ENCODE measurements at regions not wholly inside any gene's neighbourhood (a gene's known extent, or its start where the extent isn't known, plus 50 kb on each side); places are given as distances from the start of the nearest gene placed in this dataset.

DNA sequence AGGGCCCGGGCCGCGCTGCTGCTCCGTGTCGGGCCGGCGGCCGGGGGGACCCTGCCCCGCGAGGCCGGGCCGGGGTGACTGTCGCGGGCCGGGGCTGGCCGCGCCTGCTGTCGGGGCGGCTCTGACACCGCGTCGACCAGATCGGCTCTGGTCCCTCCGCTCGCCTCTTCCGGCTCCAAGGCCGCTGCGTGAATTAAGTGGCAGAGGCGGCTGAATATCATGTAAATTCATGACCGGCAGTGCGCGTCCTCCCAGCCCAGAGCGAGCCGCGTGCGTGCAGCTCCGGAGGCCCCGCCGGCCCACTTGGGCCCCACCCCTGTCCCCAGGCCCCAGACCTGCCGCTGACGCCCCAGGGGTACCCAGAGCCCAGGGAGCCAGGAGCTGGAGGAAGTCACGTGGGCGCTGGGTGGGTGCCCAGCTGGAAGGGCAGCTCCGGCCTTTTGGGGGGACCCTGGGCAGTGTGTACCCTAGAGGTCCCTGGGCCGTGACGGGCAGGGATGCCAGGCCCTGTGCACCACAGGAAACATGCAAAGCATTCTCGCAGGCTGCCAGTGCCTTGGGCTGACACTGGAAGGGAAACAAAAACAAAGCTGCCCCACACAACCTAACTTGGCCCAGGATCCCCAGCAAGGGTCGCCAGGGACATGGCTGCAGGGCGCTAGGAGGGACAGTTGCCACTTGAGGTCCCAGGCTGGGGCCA lies 584.0 kb upstream of the MKI67 start:
- no peak for DNase-seq (ENCODE audit: low read depth)

DNA sequence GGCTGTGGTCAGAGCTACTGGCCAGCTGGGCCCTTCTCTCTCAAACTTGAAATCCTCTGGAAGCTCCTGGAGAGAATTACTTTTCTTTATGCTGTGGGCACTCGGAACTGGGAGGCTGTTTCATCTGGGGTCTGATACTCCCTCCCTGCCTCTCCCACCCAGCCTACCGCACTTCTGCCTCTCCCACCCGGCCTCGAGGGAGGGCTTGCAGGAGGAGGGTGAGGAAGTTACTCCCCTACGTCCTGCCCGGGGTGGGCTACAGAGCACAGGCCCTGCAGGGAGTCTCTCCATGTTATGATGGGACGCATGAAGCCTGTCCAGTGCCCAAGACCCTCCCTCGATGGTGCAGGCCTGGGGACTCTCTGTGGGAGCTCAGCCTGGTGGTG lies 584.6 kb upstream of the MKI67 start:
- DNase-seq (ENCODE audit: low read depth) = no peak

DNA sequence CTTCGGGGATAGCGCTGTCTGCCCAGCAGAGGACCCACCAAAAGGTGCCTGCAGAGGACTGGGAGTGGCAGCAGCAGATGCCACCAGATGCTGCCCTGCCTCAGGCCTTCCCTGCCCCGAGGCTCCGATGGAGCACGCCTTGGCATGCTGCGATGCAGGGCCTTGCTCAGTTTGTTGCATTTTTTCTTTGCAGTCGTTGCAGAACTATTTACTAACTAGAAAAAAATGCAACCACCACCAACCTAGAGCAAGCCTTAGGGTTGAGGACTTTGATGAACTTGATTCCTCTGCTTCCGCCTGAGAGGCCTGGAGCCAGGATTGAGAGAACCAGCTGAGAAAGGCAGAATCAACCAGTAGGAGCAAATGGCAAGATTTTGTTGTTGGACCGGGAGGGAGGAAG lies 585.6 kb upstream of the MKI67 start:
- no peak for DNase-seq (ENCODE audit: low read depth)

DNA sequence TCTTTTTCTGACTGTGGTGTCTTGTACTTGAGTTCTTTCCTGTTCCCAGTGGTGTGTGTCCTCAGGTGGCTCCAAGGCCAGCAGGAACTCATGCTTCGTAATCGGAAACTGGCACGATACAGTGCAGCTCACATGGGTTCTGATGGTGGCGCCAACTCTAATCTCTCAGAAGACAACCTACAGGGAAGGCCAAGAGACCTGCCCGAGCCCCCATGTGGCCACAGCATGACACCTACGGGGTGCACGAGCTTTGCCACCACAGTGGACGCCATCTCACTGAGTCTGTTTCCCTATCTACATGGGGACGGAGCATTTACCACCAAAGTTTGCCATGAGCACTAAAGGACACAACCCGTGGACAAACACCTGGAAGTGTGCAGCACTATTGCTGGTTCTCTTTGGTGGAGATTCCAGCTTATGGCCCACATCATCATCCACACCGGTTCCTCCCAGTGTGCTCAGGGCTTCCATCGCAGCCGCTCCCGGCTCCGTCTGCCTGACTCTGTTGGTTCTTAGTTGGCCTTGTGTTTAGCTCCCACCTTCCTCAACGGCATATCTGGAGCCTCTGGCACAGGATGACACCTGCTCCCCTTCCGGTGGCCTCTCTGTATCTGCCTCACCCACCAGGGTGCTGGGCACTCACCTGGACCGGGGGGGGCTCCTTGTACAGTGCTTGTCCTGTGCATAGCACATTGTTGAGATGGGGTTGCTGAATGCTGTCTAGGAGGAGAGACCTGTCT lies 586.6 kb upstream of the MKI67 start:
- no peak for DNase-seq (ENCODE audit: low read depth)

DNA sequence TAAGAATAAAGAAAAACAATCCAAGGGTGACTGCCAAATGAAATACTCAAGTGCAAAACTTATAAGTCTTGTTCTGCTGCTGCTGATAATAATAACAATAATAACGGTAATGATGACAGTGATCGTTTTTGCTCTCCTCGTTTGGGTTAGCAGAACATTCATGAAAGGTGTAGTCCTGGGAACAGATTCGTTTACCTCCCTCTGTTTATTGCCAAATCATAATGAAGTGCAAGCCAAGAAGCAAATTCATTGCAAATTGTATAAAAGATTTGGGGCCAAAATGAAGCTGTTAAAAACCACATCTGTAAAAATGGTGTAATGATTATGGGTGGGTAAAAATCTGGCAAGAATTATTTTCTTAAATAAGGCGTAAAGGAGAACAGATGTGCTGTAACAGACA lies 587.2 kb upstream of the MKI67 start:
- DNase-seq (ENCODE audit: low read depth) = no peak

DNA sequence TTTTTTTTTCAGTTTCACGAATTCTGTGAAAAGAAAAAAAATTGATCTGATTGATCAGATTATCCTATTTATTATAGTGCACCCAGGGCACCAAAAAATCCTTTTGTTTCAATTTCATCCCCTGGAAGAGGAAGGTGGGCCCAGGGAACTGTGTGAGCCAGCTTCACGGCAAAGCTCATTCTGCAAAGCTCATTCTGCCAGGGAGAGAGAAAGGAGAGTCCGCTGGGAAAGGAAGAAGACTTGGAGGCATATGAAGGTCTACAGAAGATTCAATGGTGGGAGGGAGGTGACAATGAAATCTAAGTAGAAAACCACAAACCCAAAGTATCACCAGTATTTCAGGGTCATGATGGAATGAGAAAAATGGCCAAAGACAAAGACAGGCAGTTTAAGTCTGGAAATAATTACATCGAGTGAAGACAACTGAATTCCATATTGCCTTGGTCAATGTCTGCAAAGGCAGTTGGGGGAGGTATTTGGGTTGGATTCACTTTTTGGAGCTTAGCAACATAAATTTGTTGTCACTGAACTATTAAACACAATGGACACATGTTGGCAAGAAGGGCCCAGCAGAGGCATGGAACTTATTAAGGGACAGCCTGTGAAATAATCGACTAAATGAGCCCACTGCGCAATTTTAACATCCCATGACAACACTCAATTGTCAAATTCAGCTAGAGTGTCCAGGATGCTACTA lies 587.8 kb upstream of the MKI67 start:
- no peak for DNase-seq (ENCODE audit: low read depth)

DNA sequence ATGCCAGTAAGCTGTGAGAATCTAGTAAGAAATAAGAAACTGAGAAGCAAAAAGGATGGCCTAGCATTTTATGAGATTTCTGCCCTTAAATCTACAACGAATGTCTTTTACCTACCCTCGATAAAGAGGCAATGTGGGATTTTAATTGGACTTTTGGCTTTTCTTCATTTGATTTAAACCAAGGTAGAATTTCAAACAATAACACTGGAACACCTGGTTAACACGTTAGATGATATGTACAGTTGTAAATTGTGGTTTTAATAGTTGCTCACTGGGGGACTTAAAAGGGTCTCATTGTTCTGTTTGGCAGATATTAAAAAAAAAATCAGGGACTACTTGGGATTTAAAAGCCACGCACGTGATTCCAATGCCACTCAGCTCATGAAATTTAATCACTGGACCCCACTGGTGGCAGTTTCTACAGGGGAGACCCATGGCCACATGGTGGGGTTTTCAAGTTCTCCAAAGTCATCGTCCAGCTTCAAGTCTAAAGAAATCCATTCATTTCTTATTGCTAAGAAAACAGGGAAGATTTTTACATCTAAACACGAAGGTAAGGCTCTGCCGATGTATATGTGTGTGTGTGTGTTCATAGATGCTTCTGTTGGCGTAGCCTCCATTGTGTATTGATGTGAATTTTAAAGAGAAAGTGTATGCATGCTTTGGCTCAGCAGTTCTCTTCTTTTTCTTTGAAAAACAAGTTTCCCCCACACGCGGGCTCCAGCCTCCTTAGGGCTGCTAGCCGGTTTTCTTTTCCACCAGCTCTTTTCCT lies 588.6 kb upstream of the MKI67 start:
- DNase-seq (ENCODE audit: low read depth) = no peak

DNA sequence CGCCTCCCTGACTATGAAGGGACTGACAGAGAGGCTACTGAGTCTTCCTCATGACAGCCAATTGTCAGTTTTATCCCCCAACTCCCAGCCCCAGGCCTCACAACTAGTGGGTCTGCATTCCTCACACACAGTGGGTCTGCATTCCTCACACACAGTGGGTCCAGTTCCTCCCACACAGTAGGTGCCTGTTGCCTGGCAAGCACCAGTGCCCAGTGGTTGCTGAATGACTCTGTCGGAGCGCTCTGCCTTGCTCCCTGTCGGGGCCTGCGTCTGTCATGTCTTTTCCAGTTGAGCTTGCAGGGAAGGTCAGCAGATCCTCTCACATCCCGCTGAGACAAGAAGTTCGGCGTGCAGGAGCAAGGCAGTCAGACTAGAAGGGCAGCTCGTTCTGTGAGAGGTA lies 590.0 kb upstream of the MKI67 start:
- DNase-seq (ENCODE audit: low read depth) = no peak

DNA sequence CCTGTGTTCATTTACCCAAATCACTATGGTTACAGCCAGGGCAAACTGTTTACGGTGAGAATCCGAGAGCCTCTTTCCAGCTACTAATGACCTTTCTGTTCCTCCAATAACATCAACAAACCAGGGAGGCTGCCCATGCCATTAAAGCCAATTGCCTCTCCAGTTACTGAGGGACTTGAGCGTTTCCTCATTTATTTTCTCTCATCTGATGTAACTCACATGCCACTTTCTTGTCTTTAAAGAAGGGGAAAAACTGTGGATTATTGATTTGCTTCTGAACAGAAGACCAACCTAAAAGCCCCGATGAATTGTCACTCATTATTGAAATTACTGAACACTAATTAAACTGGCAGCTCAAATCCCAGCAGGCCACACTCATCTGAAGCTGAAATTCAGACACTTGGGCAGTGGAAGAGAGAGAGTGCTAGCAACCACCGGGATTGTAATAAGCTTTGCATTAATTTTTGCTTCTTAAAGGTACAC lies 595.8 kb upstream of the MKI67 start:
- DNase-seq (ENCODE audit: low read depth) = no peak

DNA sequence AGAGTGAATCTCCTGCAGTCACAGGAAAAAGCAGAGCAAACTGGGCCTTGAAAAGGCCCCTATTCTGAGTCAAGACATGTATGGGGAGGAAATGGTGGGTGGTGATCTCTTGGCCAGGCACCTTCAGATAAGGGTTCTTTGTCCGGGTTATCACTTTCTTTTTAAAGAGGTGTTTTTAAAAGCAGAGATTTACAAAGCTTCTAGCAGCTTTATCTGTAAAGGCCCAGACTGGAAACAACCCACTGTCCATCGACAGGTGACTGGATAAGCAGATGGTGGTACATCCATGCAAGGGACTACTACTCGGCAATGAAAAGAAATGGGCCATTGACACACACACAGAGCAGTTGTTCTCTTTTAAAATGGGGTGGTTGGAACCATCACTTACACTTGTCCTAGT lies 596.7 kb upstream of the MKI67 start:
- no peak for DNase-seq (ENCODE audit: low read depth)

DNA sequence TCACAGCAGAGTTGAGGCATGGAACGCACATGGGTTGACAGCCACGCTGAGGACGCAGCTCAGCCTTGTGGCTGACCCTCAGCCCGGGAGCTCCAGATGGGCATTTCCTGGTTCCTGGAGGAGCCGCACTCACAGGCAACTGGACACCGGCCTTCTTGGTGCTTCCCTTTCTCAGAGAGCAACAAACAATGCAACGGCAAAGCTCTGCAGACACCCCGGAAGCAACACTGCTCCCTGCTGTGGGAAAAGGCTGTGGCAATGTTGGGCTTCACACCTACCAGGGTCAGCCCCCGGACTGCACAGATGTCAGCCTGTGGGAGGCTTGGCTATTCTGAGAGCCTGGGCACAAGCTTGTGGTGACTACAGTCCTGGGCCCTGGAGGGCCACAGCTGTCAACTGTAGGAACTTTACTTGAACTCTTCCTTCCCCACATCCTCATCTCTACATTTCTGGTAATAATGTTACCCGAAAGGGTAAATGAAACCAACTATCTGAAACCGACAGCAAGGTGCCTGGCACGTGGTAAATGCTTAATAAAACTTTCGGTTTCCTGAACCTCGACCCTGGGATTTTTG lies 597.5 kb upstream of the MKI67 start:
- no peak for DNase-seq (ENCODE audit: low read depth)

DNA sequence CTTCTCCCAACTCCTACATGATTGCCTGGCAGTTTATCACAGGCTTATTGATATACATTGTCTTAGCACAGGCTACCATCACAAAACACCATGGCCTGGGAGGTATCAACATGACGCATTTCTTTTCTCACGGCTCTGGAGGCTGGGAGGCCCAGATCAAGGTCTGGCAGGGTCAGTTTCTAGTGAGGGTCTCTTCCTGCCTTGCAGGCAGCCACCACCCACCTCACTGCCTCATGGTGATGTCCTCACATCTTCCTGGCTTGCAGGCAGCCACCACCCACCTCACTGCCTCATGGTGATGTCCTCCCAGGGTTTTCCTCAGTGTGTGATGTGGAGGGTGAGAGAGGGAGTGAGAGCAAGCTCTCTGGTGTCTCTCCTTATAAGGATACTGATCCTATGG lies 599.3 kb upstream of the MKI67 start:
- DNase-seq (ENCODE audit: low read depth) = no peak

DNA sequence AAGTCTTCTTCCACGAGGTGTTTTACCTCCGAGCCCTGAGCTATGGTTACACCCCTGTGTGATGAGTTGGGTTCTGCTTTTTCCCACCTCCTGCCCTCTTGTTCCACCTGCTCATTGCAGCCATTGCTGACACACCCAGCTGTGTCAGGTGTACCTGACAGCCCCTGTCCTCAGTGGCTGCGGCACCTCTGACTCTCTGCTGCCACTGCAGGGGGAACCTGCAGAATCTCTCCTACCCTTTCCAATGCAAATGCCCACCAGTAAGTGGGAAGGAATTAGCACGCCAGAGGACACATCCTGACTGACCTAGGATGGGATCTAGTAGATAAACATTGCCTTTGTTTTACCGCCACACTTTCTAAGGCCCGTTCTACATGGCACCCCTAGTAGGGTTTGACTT lies 600.9 kb upstream of the MKI67 start:
- DNase-seq (ENCODE audit: low read depth) = no peak

DNA sequence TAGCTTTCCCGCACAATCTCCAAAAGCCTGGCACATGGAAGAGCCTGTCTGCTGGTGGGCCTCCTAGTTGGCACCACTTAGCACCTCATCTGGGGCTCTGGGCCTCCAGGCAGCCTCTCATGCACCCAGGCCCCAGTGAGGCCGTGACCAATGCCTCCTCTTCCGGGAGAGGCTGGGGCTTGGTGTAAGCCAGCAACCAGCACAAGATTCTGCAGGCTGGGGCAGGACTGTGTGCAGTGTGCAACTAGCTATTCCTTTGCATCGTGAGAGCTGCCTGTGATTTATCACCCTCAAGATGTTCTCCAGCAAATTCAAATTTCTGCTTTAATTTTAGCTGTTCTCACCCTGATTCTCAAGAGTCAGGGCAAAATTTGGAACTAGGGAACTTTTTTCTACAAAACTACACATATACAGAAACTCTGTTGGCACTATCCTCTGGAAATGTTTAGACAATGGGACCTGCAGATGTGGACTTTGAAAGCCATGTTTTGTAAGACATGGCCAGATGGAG lies 603.7 kb upstream of the MKI67 start:
- DNase-seq (ENCODE audit: low read depth) = no peak

DNA sequence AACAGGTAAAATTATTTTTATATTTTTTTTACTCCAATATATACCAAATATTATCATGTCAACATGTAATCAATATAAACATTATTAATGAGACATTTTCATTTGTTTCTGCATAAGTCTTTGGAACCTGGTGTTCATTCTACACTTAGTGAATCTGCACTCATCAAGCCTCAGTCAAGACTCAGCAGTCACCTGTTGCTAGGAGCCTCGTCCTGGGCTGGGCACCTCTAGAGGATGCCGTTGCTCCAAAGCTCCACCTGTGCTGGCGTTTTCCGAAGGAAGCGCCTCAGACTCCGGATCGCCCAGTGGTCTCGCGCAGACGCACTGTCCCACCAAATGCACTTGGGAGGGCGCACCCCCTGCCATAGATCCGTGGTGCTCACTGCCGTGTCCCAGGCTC lies 604.7 kb upstream of the MKI67 start:
- DNase-seq (ENCODE audit: low read depth) = no peak

DNA sequence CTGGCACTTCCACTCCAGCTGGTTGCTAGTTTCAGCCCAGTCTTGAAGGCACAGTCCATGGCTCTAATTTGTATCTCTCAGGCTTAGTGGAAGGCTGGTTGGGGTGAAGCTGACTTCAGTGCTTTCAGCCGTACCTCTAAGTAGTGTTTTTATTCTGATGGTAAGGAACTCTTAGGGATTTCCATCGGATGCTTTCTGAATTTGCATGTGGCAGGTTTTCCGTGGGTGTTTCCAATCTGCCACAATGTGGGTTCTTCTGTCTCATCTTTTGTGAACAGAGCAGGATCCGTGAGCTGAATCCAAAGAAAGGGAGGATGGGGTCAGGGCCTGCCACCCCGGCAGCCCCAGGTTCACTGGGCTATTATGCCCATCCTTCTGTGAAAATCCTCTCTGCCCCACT lies 607.9 kb upstream of the MKI67 start:
- DNase-seq (ENCODE audit: low read depth) = no peak

DNA sequence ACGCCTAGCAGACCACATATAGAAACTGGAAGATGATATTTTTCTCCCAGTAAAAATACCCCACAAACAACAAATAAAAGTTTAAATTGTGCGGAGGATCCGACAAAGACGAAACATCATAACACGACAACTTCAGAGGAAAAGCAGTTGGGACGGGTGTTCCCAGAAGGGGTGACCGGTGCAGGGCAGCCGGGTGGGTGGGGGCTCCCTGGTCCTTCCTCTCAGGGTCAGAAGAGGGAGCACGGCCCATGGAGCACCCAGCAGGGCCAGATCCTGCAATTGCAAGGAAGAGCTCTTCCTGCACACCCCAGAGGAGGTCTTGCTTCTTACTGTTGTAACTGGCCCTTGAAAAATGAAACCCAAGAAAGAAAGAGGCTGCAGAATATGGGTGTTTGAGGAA lies 608.5 kb upstream of the MKI67 start:
- no peak for DNase-seq (ENCODE audit: low read depth)

DNA sequence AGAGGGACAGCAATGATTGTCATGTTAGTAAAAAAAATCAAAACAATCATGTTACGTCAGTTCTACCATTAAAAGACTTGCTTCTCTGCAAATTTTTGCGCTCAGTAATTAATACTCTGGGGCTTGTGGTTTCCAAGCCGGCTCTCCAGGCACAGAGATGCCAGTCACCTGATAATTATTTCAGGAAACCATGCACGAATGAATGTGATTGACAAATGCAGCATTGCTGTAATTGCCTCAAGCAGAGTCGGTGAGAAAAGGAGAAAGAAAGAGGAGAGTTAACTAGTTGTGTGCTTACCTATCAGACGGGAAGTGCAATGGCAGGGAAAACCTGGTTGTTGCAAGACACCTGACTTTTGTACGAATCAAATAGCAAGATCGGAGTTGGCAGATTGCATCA lies 609.8 kb upstream of the MKI67 start:
- DNase-seq (ENCODE audit: low read depth) = no peak

DNA sequence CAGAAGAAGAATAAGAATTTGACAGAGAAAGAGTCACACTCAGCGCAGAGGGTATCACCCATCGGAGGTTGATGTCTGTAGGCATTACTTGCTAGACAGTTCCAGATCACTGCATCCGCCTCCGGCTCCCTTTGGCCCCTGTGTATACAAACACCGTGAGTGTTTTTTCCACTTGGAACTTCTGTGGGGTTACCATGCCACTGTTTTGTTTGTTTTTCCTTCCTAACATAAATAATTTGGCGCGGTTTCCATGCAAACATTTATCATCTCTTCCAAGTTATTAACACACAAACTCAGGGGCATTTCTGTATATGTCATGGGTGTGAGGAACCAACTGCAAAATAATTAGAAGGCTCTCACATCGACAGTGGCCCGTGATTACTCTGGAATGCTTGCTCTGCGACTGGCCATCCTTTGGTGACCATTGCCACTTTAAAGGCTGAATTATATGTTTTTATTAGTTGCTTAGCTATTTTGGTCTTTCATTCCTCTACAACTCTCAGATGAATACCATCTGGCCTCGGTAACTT lies 612.2 kb upstream of the MKI67 start:
- DNase-seq (ENCODE audit: low read depth) = no peak

DNA sequence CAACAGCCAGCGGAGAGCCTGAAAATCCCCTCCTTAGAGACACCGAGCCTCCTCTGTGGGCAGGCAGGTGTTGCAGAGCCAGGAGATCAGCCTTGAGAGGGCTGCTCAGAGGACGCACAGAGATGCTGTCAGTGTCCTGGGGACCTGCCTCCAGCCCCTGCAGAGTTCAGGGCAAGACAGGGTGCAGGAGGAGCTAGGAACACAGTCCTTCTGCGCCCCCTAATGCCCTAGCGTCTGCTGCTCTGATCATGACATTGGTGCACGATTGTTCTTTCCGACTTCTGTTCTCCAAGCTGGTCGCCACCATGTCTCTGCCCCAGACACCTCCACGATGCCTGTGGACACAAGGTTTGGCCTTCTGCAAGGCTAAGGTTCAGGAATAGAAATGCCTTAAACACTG lies 613.7 kb upstream of the MKI67 start:
- no peak for DNase-seq (ENCODE audit: low read depth)

DNA sequence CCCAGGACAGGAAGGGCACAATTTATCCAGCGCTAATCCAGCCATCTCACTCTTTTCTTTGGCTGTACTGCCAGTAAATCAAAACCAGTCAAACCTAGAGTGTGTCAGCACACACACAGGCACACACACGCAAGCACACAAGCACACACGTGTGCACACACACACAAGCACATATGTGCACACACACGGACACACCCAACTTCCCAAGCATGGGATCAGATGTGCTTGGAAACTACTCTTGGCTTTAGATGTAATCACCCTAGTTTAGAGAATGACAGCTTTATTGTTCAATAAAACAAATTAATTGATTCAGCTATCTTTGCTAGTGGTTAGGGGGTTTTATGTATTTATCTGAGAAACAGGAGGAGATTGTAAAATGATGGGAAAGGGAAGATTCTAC lies 615.0 kb upstream of the MKI67 start:
- no peak for DNase-seq (ENCODE audit: low read depth)

DNA sequence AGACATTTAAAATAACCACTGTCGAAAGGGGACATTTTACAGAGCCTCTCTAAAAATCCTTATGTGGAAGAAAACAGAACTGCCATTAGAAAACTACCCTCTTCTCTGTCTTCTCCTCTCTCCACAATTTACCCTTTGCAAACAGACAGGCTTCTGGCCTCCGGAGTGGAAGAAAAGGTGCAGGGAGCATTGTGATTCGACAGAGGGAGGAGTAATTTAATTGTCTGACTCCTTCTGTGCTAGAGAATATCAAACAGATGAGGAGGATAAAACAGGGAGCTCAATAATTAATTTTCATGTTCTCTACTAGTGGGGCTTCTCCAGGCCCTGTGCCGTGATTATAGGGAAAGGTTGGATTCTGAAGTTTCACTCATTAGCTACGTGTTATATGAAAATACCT lies 615.5 kb upstream of the MKI67 start:
- DNase-seq (ENCODE audit: low read depth) = no peak
